HEK293T (cell line): ENCODE measurements at regions not wholly inside any gene's neighbourhood (a gene's known extent, or its start where the extent isn't known, plus 50 kb on each side); places are given as distances from the start of the nearest gene placed in this dataset.

Experiments used
- ARNT ChIP-seq: fragments of 450-650 bp; IDR thresholded peaks from 2 replicates; pipeline ENCODE4 v1.6.1; 2017; ENCODE audit warnings: mild to moderate bottlenecking
- BHLHE40 ChIP-seq: fragments of 450-650 bp; IDR thresholded peaks from 2 replicates; pipeline ENCODE4 v1.6.1; 2016; ENCODE audit warnings: mild to moderate bottlenecking, moderate library complexity, borderline replicate concordance
- FOXA1 ChIP-seq: fragments of 450-650 bp; IDR thresholded peaks from 2 replicates; pipeline ENCODE4 v1.6.1; 2016; ENCODE audit warnings: mild to moderate bottlenecking
- FOXK2 ChIP-seq: fragments of 450-650 bp; IDR thresholded peaks from 2 replicates; pipeline ENCODE4 v1.6.1; 2016; ENCODE audit warnings: mild to moderate bottlenecking
- FOXM1 ChIP-seq: fragments of 450-650 bp; IDR thresholded peaks from 2 replicates; pipeline ENCODE4 v1.6.1; 2017; ENCODE audit warnings: mild to moderate bottlenecking, borderline replicate concordance
- HDGF ChIP-seq: fragments of 450-650 bp; IDR thresholded peaks from 2 replicates; pipeline ENCODE4 v1.6.1; 2017; ENCODE audit warnings: antibody characterized with exemption, borderline replicate concordance
- L3MBTL2 ChIP-seq: fragments of 450-650 bp; conservative IDR thresholded peaks from 2 replicates; pipeline ENCODE4 v1.6.1; 2016; ENCODE audit warnings: mild to moderate bottlenecking
- LEF1 ChIP-seq: fragments of 450-650 bp; IDR thresholded peaks from 2 replicates; pipeline ENCODE4 v1.6.1; 2017; ENCODE audit warnings: mild to moderate bottlenecking, borderline replicate concordance
- NFRKB ChIP-seq: fragments of 450-650 bp; IDR thresholded peaks from 2 replicates; pipeline ENCODE4 v1.6.1; 2016; ENCODE audit warnings: mild to moderate bottlenecking, moderate library complexity
- PKNOX1 ChIP-seq: fragments of 450-650 bp; IDR thresholded peaks from 2 replicates; pipeline ENCODE4 v1.6.1; 2016
- SP1 ChIP-seq: fragments of 450-650 bp; IDR thresholded peaks from 2 replicates; pipeline ENCODE4 v1.6.1; 2017
- SUZ12 ChIP-seq: fragments of 450-650 bp; IDR thresholded peaks from 2 replicates; pipeline ENCODE4 v1.6.1; 2016; ENCODE audit warnings: mild to moderate bottlenecking
- TARDBP ChIP-seq: fragments of 450-650 bp; IDR thresholded peaks from 2 replicates; pipeline ENCODE4 v1.6.1; 2016
- ZNF384 ChIP-seq: fragments of 450-650 bp; IDR thresholded peaks from 2 replicates; pipeline ENCODE4 v1.6.1; 2016

DNA sequence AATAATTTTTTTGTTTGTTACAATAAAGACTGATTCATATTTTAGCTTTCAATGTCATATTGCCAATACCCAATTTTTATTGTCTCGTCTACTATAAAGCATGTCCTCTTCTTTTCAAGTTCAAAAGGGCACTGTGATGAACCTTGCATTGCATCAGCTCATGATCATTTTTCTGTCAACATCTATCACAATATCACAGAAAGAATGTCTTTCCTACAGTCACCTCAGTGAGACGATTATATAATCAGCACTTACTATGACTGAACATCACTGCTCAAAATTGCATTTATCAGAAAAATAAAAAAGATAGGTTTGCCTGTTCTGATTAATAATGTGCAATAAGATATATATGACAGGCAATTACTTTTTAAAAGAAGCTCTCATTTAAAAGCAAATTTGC, 228.7 kb upstream of the LRFN5 start:
- no peak for TF ChIP-seq ARNT
- no peak for TF ChIP-seq SP1
- no peak for TF ChIP-seq PKNOX1
- TF ChIP-seq FOXK2 = no peak
- TF ChIP-seq TARDBP = no peak
- TF ChIP-seq HDGF = no peak
- no peak for TF ChIP-seq NFRKB
- TF ChIP-seq BHLHE40 = no peak
- TF ChIP-seq L3MBTL2 = no peak
- no peak for TF ChIP-seq ZNF384
- TF ChIP-seq FOXM1 = no peak
- no peak for TF ChIP-seq LEF1
- no peak for TF ChIP-seq SUZ12
- no peak for TF ChIP-seq FOXA1
